HS-5 (cell line): ENCODE measurements at regions not wholly inside any gene's neighbourhood (a gene's known extent, or its start where the extent isn't known, plus 50 kb on each side); places are given as distances from the start of the nearest gene placed in this dataset.

Source experiments
- DNase-seq: peaks from one replicate; pipeline ENCODE4 v3.0.0-alpha.2; 2012; ENCODE audit warnings: low read depth

DNA sequence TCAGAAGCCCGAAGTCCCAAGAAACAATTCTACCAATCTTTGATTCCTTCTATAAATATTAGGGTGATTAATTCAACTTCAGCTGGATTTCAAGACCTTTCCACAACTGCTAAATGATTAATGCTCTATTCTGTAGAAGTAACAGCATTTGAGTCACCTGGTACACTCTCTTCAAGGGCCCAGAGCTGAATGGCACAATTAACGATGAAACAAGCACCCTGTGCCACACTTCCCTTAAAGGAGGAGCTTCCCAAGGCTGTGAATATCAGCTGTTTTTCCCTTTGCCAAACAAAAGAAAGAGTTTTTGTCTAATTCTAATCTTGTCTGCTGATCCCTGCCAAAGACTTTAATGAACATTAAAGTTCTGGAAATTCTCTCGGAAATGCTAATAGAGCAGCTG, 56.0 kb downstream of the BOD1L2 start:
- no peak for DNase-seq

DNA sequence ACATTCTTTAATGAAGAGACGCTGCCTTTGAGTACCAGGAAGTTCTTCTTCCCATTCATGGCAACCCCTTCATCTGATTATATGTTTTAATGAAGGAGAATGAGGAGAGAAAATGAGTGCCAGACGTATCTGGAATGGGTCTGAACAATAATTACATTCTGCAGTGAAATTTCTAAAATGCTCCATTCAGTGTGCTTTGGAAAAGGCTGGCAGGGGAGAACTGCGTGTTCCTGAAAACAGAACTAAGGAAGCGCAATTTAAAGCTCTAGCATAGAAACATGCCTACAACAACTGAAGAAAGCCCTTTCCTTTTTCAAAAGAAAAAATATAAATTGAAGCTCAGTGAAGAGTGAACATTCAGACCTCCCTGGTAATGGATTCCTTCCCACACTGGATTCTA, 58.8 kb downstream of the BOD1L2 start:
- no peak for DNase-seq

DNA sequence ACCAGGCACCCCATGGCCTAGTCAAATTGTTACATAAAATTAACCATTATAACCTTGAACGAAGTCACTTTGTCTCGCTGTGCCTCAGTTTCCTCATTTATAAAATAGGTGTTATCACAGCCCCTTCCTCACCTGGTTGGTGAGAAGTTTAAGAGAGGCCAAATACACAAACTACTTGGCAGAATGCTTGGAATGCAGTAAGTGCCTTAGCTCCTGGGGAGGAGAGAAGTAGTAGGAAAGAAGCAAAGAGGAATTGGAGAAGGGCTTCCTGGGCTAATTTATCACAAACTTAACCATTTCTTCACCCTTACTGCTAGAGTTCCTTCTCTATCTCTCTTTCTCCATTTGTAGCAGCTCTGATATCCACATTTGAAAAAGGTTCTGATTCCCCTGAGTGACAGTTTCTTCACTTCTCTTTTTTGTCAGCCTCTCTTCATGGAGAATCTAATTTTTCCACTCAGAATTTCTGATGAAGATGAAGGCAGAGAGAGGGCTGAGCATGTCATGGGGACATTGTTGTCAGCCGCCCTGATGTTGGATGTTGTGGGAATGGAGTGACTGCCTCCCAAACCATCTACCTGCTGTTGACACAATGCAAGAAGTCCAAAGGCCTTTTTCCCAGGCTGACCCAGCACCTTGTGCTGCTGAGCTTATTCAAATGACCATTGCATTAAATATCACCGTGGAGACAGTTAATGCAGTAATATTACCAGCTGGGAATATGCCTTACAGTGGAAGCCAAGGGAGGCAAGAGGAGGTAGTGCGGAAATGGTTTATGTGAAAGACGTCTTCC, 60.4 kb downstream of the BOD1L2 start:
- no peak for DNase-seq

DNA sequence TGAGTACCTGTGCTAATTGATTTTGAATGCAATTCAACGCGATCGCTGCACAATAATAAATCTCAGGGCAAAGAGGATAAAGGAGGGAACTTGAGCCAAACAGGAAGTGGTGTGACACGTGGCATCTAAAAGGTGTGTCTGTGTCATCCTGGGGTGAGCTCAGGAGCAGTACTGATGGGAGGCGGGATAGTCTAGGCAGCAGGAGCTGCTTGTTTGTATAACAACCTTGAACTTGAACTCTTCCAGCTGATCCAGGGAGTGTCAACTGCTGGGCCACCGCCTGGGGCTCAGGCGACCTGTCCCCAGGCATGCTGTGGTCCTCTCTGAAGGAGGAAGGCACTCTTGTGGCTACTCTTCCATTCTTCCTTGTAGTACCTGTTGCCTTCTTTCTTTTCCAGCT, 61.2 kb downstream of the BOD1L2 start:
- no peak for DNase-seq

DNA sequence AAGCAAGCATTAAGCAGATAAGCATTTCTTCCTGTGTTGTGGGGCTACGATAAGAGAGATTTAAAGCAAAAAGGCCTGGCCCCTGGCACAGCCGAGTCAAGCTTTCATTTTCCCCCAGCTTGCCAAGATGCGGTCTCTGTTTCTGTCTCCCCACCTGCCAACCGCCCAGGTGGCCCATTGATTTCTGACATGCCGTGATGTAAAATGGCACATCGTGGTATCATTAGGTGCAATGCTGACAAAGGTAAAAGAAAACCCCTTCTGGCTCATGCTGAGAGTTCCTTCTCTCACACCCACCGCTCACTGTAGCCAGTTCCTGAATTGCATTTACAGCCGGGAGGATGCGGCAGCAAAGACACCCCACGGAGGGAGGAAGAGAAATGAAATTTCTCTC, 62.8 kb downstream of the BOD1L2 start:
- no peak for DNase-seq

DNA sequence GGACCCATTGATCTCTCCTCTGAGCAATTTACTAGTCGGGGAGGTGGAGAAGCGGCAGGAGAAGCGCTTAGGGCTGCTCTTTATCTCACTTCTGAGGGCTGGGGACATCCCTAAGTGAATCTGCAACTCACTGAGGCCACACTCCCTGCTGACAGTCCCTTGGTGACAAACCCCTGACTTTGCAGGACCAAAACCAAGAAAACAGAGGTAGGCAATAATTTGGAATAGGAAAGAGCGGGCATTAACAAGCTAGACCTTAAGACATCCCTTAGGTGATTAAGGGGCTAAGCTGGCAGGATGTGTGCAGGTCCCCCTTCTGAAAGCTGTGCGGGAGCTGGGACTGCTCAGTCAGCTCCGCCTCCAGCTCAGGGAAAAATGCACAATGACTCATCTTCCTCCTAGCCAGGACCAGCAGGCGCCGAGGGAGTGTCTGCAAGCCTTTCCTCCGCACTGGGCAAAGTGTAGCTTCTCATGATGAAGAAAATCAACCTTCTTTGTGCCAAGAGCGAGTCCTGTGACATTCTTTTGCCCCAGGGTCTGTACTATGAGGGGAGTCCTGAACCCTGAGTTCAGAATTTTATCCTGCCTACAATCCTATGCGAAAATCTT, 63.3 kb downstream of the BOD1L2 start:
- peak; percentile 26 for DNase-seq

DNA sequence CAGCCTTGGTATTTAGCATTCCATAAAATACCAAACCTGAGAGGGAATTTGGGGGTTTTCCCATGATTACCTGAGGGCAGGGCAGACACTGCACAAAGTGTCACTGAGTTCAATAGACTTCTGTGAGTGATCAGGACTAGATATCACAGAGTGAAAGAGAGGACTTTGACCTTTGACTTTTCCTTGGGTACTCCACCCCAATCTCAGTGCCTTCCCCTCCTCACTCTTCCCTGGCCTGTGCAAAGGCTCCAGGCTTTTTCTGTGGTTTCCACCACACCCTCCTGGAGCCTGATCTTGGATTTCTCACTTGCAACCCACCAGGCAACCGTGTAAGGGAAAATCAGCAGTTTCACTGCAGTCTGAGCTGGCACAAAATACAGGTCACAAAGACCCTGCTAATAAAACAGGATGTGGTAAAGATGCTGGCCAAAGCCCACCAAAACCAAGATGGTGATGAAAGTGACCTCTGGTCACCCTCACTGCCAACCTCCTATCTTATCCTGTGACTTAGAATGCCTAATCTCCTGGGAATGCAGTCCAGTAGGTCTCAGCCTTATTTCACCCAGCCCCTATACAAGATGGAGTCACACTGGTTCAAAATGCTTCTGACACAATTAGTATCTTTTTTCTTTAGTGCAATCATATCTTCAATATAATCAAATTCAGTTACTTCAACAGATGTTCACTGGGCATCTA, 64.0 kb downstream of the BOD1L2 start:
- no peak for DNase-seq

DNA sequence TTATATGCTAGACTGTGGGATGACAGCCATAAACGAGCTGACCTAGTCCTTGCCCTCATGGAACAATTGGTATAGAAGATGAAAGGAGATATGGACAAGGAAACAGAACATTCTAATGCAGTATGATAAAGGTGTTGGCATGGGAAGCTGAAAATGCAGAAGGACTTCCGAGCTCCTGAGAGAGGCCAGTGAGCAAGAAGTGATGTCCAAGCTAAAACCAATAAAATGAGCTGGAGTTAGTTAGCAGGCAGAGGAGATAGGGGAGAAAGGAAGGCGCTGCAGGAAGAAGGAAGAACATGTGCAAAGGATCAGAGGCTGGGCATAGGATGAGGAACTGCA, 64.5 kb downstream of the BOD1L2 start:
- DNase-seq, result no peak

DNA sequence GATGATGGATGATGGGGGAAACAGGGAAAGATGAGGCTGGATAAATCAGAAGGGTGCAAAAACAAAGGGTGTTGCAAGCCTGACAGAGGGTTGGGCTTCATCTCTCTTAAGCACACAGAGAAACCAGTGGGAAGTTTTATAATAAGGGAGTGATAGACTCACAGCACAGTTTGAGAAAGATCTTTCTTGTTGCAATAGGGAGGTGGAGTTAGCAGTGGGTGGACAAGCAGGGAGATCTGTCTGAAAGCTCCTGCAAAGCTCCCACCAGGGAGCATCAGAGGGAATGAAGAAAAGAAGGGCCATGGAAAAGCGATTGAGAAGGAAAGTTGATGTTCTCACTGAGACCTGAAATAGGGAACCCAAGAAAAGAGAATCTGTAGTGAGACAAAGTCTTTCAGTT, 64.9 kb downstream of the BOD1L2 start:
- DNase-seq, result no peak

DNA sequence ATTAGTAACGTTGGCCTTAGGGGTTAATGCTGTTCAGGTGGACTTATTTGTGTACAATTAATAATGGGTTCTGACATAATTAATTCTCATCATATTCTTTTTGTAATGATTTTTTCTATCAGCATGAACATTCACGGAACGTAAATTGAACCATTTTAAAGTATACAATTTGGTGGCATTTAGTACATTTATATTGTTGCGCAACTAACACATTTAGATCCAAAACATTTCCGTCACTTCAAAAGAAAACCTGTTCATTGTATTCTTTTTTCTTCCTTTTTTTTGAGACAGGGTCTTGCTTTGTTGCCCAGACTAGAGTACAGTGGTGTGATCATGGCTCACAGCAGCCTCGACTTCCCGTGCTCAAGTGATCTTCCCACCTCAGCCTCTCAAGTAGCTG, 65.8 kb downstream of the BOD1L2 start:
- no peak for DNase-seq

DNA sequence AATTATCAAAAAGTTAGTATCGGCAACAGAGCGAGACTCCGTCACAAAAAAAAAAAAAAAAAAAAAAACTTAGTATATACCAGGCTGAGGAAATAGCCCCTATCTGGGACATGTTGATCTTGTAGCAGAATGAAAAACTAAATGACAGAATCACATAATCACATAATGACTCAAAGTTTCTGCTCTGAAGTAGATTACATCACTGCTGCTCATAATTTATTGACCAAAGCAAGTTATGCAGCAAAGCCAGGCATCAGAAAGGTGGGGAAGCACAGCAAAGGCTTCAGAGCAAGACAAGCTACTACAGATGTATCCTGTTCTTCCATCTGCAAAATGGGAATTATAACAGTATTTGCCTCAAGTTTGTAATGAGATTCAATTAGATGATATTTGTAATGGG, 68.1 kb downstream of the BOD1L2 start:
- DNase-seq, result no peak

DNA sequence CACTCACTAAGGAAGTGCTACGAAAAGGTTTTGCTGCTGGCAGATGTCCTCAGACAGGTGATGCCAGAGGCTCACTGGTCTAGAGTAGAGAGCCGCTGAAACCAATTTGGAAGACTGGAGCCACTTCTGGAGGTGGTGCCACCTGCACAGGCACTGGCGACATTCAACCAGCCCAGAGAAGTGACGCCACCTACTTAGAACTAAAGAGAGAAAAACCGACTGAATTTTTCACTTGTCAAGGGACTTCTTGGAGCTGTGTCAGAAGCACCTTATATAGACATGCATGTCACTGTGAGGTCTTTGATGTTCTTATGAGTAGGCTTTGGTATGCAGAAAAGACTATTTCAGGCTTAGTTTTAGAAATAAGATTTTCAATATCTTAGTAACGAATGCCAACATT, 71.4 kb downstream of the BOD1L2 start:
- no peak for DNase-seq

DNA sequence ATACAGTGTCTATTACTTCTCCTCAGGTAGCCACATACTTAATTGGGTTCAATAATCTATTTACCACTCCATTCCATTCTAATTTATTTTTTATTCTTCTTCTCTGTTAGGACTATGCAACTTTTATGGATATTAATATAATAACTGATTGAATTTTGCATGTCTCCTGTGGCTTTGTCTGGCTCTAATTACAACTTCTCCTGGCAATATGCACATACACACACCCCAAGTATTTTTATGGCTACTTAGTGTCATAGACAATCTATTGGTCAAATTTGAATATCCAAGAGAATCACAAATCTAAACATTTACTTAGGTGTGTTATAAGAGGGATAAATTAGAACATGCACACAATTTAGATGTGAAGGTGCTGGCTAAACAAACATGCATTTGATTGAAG, 73.1 kb downstream of the BOD1L2 start:
- DNase-seq, result no peak

DNA sequence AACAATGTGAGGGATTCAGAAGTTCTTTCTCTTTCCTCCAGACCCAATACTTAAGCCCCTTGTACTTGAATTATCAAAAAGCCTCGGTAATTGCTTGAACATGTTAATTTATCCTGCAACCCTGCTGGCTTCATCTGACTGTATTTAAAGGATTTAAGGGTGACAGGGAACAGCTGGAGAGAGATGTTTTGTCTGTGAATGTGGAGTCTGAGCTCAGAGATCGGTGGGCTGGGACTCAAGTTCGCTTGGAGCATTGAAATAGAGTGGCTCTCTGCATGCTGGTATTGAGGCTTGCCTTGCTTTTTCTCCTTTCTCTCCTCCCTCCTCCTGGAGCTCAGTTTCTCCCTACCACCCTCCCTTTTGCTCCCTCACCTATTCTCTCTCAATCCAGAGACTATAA, 73.6 kb downstream of the BOD1L2 start:
- no peak for DNase-seq

DNA sequence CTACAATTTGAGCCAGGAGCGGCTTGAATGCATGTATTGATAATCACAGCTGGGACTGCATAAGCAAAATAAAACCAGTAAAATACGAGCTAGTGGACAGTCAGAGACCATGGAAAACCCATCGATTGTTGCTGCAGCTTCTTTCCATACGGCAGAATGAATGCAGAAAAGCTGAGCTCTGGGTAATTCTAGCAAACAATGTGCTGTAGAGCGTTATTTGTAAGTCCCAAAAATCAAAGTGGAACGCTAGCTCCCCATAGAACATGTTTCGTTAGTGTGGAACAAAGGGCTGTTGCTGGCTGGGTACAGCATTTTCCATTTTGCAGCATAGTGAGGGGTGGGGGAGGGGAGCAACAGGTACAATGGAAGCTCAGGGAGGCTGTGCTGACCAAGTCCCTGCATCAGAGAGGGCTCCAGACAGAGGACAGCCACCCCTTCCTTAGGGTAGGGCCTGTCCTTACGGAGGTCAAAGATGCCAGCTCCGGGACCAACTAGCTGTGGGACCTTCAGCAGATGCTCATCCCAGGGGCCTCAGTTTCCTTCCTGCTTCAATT, 74.1 kb downstream of the BOD1L2 start:
- DNase-seq, result no peak

DNA sequence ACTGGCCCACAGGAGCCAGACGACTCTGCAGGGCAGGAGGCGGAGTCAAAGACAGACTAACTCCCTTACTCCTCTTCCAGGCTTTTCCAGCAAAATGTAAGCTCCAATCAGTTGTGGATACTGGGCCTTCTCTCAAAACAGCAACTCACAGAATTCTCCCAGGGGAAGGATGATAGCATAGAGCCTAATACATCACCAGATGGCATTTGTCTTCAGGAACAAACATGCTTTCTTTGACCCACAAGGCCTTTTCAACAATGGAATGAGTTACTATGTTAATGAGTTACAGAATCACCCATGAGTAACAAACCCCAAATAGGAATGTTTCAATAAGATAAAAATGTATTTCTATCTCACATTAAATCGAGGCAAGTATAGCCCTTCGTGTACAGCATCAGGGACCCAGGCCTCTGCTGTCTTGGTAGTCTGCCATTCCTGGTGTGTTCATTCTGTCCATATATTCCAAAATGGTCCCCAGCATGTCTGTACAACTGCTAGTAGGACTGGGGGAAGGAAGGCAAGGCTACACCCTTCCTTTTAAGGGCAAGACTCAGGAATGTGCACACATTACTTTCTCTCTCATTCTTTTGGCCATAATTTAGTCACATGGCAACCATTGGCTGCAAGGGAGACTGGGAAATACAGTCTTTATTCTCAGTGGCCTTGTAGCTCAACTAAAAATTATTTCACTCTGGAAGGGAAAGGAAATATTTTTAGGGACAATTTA, 76.4 kb downstream of the BOD1L2 start:
- no peak for DNase-seq

DNA sequence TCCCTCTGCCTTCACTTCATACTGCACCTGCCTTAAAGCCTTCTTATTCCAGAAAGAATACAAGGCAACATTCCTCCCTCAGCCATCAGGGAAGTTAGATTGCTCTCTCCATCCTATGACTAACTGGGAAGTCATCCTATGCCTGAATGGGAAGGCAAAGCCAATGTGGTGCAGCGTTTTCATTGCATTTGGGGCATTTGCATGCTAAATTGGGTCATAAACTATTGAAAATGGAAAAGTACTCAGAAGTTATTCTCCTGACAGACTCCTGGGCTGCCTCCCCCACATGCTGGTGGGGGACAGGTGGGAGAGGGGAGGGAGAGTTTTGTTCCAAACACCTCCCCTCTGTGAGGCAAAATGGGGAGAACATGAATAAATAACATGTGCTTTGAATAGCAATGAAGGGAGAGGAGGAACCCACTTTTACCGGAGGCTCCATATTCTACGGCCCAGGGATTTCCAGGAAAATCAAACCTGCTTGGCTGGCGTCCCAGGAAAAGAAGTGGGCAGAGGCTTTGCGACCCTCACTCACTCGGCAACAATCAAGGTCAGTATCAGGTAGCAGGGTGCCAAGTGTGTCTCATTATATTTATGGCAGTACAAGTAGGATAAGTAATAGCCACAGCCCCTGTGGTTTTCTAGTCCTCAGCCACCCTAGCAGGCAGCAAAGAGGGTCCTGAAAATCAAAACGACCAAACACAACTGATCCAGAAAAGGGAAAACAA, 84.1 kb downstream of the BOD1L2 start:
- no peak for DNase-seq

DNA sequence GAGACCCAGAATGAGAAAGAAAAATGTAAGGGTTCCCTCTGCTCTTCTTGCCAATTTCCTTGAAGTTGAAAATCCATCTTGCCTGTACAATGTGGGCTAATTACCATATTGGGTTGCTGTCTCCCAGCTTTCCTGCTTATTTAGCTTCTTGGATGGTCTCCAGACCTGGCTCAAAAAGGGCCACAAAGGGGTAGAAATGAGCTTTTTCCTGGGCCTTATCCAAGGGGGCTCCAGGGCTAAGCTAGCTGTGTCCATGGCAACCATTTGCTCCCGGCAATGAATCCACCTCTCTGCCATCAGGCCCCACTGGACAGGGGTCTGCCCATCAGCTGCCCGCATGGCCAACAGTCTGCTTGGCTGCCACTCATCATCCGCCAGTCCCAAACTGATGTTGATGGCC, 85.0 kb downstream of the BOD1L2 start:
- no peak for DNase-seq

DNA sequence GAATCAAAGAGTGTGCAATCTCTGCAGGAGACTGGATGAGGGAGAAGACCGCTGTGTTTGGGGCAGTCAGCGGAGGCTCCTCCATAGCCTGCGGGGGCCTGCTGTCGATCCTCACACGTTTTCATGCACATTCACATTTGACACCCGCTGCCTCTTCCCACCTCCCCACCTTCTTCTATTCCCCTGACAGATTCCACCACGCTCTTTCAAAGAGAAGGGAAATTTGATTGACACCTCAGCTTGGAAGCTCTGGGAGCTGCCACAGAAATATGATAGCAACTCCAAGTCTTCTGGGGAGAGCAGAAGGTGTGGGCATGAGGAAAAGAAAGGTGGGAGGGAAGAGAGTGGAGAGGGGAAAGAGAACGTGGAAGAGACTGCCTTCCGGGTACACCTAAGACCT, 87.5 kb downstream of the BOD1L2 start:
- no peak for DNase-seq

DNA sequence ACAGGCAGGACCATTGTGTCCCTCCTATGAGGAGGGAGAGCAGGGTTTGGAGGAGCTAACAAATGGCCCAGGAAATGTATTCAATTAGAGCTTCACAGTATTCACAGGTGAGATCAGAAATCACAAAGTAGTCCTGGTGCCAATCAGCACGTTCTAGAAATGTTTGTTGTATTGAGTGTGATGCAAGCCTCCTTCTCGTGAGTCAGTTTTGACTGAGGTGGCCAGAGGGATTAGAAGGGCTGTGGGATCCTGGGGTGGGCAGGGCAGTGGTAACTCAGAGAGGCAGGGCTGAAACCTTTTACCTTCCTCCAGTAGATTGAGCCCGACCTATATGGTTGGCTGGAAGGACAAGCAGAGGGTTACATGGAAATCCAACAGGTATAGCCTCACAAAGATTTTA, 95.0 kb downstream of the BOD1L2 start:
- no peak for DNase-seq

DNA sequence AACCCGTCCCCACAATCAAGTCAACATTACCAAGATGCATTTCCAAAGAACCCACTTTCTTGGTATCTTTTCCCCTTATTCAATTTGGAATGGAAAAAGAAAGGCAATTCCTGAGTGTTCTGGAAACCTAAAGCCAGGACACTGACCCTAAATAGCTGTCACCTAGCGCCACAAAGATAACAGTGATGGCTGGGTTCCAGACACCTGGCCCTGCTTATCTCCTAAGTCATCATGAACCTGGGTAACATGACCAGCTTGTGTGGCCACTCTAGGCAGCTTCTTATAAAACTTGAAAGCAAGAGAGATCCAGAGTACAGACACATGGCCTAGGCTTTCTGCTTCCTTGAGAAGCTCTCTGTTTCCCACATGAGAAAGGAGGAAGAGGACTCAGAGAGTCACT, 95.4 kb downstream of the BOD1L2 start:
- no peak for DNase-seq

DNA sequence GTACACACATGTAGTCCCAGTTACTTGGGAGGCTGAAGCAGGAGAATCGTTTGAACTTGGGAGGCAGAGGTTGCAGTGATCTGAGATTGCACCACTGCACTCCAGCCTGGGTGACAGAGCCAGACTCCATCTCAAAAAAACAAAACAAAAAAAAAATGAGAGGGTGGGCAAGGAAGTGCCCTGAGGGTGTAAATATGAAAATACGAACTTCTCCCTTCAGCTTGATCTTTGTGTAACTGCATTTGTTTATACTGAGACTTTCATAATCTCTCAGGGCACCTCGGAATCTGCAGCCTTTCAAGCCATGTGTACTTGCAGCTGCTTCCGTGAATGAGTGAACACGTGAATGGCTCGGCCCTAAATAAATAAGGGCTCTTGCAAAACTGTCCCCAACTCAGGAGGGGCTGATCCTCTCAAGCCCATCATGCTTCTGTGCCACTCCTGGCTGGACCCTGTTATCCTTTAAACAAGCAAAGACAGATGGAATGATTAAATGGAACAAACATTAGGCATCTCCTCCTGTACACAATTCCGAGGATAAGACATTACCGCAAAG, 96.8 kb downstream of the BOD1L2 start:
- DNase-seq, result no peak
